ENCODE measurements at regions not wholly inside any gene's neighbourhood (a gene's known extent, or its start where the extent isn't known, plus 50 kb on each side); places are given as distances from the start of the nearest gene placed in this dataset.

GRCh38 chr16:26982422-26982821, 84.3 kb upstream of the C16orf82 start:
- ChIA-PET CTCF (no interaction called here), POLR2A (no interaction called here)
- no peak overlapping the region for H3K27ac Mint-ChIP-seq
- Histone ChIP-seq H3K9me3 (ENCODE audit: control insufficient read depth in 1 of 2, insufficient read depth in 1 of 2, low read length in 2 of 2) (no peaks in the 10 kb centered on the region), H3K4me3 (ENCODE audit: low read length) (no peak overlapping the region), H3K27ac (ENCODE audit: low read depth in 1 of 2, low read length in 2 of 2) (no peak overlapping the region), H3K4me1 (ENCODE audit: insufficient read depth, low read length) (no peaks in the 10 kb centered on the region), H3K27me3 (ENCODE audit: control insufficient read depth in 1 of 2, insufficient read depth in 2 of 2, low read length in 2 of 2) (peaks cover 4 to 11% of the 10 kb centered on the region in 2 experiments), H3K36me3 (ENCODE audit: insufficient read depth, low read length) (no peaks in the 10 kb centered on the region)
- no peak for TF ChIP-seq CTCF (IDR thresholded peaks at IDR 0.05)
- no peaks in the 10 kb centered on the region for H3K36me3 Mint-ChIP-seq (ENCODE audit: low read depth)
- no peaks in the 10 kb centered on the region for H3K9me3 Mint-ChIP-seq
- H3K27me3 Mint-ChIP-seq: peaks cover 45% of the 10 kb centered on the region
- intact Hi-C loops (cut with DNase I, micrococcal nuclease): no loop called here
- no peak overlapping the region for H3K4me3 Mint-ChIP-seq
- DNase-seq (no peak), ATAC-seq (ENCODE audit: poor library complexity) (no peak)
- no peaks in the 10 kb centered on the region for H3K4me1 Mint-ChIP-seq (ENCODE audit: low read depth)

DNA sequence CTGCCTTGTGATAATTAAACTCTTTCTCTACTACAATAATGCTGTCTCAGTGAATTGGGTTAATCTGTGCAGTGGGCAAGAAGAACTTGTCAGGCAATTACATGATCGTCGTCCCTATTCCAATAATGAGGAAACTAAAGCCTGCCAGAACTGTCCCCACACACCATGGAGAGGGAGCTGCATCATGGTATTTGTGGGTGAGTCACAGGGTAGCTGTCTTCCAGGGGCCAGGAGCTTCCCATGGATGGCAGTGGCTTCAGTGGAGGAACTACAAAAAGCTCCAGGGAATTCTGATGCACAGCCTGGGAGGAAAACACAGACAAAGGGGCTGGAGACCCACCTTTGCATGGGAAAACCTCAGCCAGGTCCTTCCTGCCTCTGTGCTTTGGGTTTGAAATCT, 83.3 kb upstream of the C16orf82 start:
- DNase-seq (no peak), ATAC-seq (ENCODE audit: poor library complexity) (no peak)
- Histone ChIP-seq H3K36me3 (ENCODE audit: insufficient read depth, low read length) (no peaks in the 10 kb centered on the region), H3K27ac (ENCODE audit: low read depth in 1 of 2, low read length in 2 of 2) (no peak overlapping the region), H3K4me1 (ENCODE audit: insufficient read depth, low read length) (no peaks in the 10 kb centered on the region), H3K27me3 (ENCODE audit: control insufficient read depth in 1 of 2, insufficient read depth in 2 of 2, low read length in 2 of 2) (peaks cover 4 to 12% of the 10 kb centered on the region in 2 experiments), H3K4me3 (ENCODE audit: low read length) (no peak overlapping the region), H3K9me3 (ENCODE audit: control insufficient read depth in 1 of 2, insufficient read depth in 1 of 2, low read length in 2 of 2) (no peaks in the 10 kb centered on the region)
- no peaks in the 10 kb centered on the region for H3K36me3 Mint-ChIP-seq (ENCODE audit: low read depth)
- H3K27me3 Mint-ChIP-seq: peaks cover 51% of the 10 kb centered on the region
- H3K4me1 Mint-ChIP-seq (ENCODE audit: low read depth): no peaks in the 10 kb centered on the region
- no peak for TF ChIP-seq CTCF (IDR thresholded peaks at IDR 0.05)
- POLR2A ChIA-PET: no interaction called here
- H3K9me3 Mint-ChIP-seq: no peaks in the 10 kb centered on the region
- intact Hi-C loops (cut with DNase I, micrococcal nuclease): no loop called here
- no peak overlapping the region for H3K27ac Mint-ChIP-seq
- CTCF ChIA-PET: no interaction called here
- no peak overlapping the region for H3K4me3 Mint-ChIP-seq

- peaks cover 38% of the 10 kb centered on the region for H3K27me3 Mint-ChIP-seq
Measured at GRCh38 chr16:26985100-26986065, 81.3 kb upstream of the C16orf82 start.

More at GRCh38 chr16:26985100-26986065, 81.3 kb upstream of the C16orf82 start:
- H3K4me3 Mint-ChIP-seq: no peak overlapping the region
- H3K4me1 Mint-ChIP-seq (ENCODE audit: low read depth): no peaks in the 10 kb centered on the region
- Histone ChIP-seq H3K4me3 (ENCODE audit: low read length) (no peak overlapping the region), H3K27me3 (ENCODE audit: control insufficient read depth in 1 of 2, insufficient read depth in 2 of 2, low read length in 2 of 2) (peaks cover 4 to 8% of the 10 kb centered on the region in 2 experiments), H3K4me1 (ENCODE audit: insufficient read depth, low read length) (no peaks in the 10 kb centered on the region), H3K36me3 (ENCODE audit: insufficient read depth, low read length) (no peaks in the 10 kb centered on the region), H3K27ac (ENCODE audit: low read depth in 1 of 2, low read length in 2 of 2) (no peak overlapping the region), H3K9me3 (ENCODE audit: control insufficient read depth in 1 of 2, insufficient read depth in 1 of 2, low read length in 2 of 2) (no peaks in the 10 kb centered on the region)
- no peak overlapping the region for H3K27ac Mint-ChIP-seq
- H3K36me3 Mint-ChIP-seq (ENCODE audit: low read depth): no peaks in the 10 kb centered on the region
- DNase-seq (no peak), ATAC-seq (ENCODE audit: poor library complexity) (no peak)
- CTCF ChIA-PET: no interaction called here
- POLR2A ChIA-PET: no interaction called here
- no peak for TF ChIP-seq CTCF (IDR thresholded peaks at IDR 0.05)
- H3K9me3 Mint-ChIP-seq: no peaks in the 10 kb centered on the region
- intact Hi-C loops (cut with DNase I, micrococcal nuclease): no loop called here
